Transverse colon (tissue), 4 donors: ENCODE measurements at regions not wholly inside any gene's neighbourhood (a gene's known extent, or its start where the extent isn't known, plus 50 kb on each side); places are given as distances from the start of the nearest gene placed in this dataset.

Experiments
- CTCF ChIP-seq, 5 experiments: fragments of 200-600 bp in 3 of 5; fragments of 450-650 bp in 2 of 5; sonication (generic) in 3 of 5; IDR thresholded peaks; 1 replicate in 2 of 5; 2 replicates in 3 of 5; pipeline ENCODE4 v1.5.1; 2016 to 2017; ENCODE audit warnings: antibody characterized with exemption in 5 of 5, inconsistent platforms in 3 of 5, mild to moderate bottlenecking in 2 of 5, moderate library complexity in 1 of 5
- POLR2A ChIP-seq: fragments of 450-650 bp; IDR thresholded peaks from one replicate; pipeline ENCODE4 v1.6.1; 2016; ENCODE audit warnings: antibody characterized with exemption, mild to moderate bottlenecking, moderate library complexity
- POLR2AphosphoS5 ChIP-seq, 3 donors: sonication (generic); formaldehyde crosslinking; IDR thresholded peaks; one replicate each; pipeline ENCODE4 v1.6.1; 2016; ENCODE audit warnings: antibody characterized with exemption in 3 of 3

GRCh38 chr22:48885271-48885918, 942.3 kb downstream of the BRD1 start:
- TF ChIP-seq CTCF (IDR thresholded peaks at IDR 0.05): no peak
- no peak for TF ChIP-seq POLR2AphosphoS5 (IDR thresholded peaks at IDR 0.05)
- TF ChIP-seq POLR2A: no peak
